Mesenchymal stem cell (in vitro differentiated cells and primary cell): ENCODE measurements at regions not wholly inside any gene's neighbourhood (a gene's known extent, or its start where the extent isn't known, plus 50 kb on each side); places are given as distances from the start of the nearest gene placed in this dataset.
"Not testable (repeated sequence)": the region's sequence is repeated elsewhere in the genome, so short reads cannot be mapped to it uniquely, and the experiment has no call there.

Experiments
- DNase-seq: peaks from one replicate; pipeline ENCODE4 v3.0.0-alpha.2; 2013
- H2AFZ ChIP-seq: one replicate; pipeline ENCODE4 v1.6.1; 2013; ENCODE audit warnings: low read depth, mild to moderate bottlenecking, control low read depth, inconsistent platforms, low read length, moderate library complexity
- H2AK5ac ChIP-seq: 2 replicates; pipeline ENCODE4 v1.6.1; 2013; ENCODE audit warnings: low read length, moderate library complexity, mild to moderate bottlenecking, inconsistent platforms; ENCODE audit not compliant: severe bottlenecking
- H2BK120ac ChIP-seq: one replicate; pipeline ENCODE4 v1.6.1; 2013; ENCODE audit warnings: low read depth, mild to moderate bottlenecking, inconsistent platforms, low read length, moderate library complexity
- H2BK12ac ChIP-seq, 2 experiments: one replicate each; pipeline ENCODE4 v1.6.1; 2013; ENCODE audit warnings: inconsistent platforms in 2 of 2, low read length in 2 of 2, mild to moderate bottlenecking in 2 of 2, moderate library complexity in 2 of 2, control low read depth in 1 of 2
- H2BK15ac ChIP-seq: one replicate; pipeline ENCODE4 v1.6.1; 2013; ENCODE audit warnings: mild to moderate bottlenecking, low read depth, inconsistent platforms; ENCODE audit not compliant: poor library complexity, severe bottlenecking
- H2BK5ac ChIP-seq: 2 replicates; pipeline ENCODE4 v1.6.1; 2013; ENCODE audit warnings: low read depth, mild to moderate bottlenecking, low read length, control low read depth, inconsistent platforms; ENCODE audit not compliant: poor library complexity, severe bottlenecking
- H3K14ac ChIP-seq, 2 experiments: one replicate each; pipeline ENCODE4 v1.6.1; 2013; ENCODE audit warnings: inconsistent platforms in 2 of 2, low read length in 2 of 2, control low read depth in 1 of 2, mild to moderate bottlenecking in 1 of 2, moderate library complexity in 1 of 2
- H3K18ac ChIP-seq, 2 experiments: one replicate each; pipeline ENCODE4 v1.6.1; 2013; ENCODE audit warnings: inconsistent platforms in 2 of 2, low read length in 2 of 2, control low read depth in 1 of 2, low read depth in 1 of 2, mild to moderate bottlenecking in 1 of 2
- H3K23ac ChIP-seq, 2 experiments: one replicate each; pipeline ENCODE4 v1.6.1; 2013; ENCODE audit warnings: inconsistent platforms in 2 of 2, low read length in 2 of 2, mild to moderate bottlenecking in 2 of 2, moderate library complexity in 2 of 2, control low read depth in 1 of 2
- H3K27ac ChIP-seq: 2 replicates; pipeline ENCODE4 v1.5.1; 2013; ENCODE audit warnings: mild to moderate bottlenecking, moderate library complexity, low read length, control low read depth, inconsistent platforms; ENCODE audit not compliant: poor library complexity, severe bottlenecking
- H3K27me3 ChIP-seq, 2 experiments: 2 replicates each; pipeline versions ENCODE4 v1.6.1 to v1.7.0; 2013; ENCODE audit warnings: low read length in 2 of 2, mild to moderate bottlenecking in 2 of 2, moderate library complexity in 2 of 2, control low read depth in 1 of 2, inconsistent platforms in 1 of 2; ENCODE audit not compliant: control insufficient read depth in 1 of 2, insufficient read depth in 1 of 2
- H3K36me3 ChIP-seq, 2 experiments: 2 replicates each; pipeline versions ENCODE4 v1.6.1 to v1.7.0; 2013; ENCODE audit warnings: low read length in 2 of 2, control low read depth in 1 of 2, inconsistent platforms in 1 of 2, low read depth in 1 of 2, mild to moderate bottlenecking in 1 of 2; ENCODE audit not compliant: insufficient read depth in 2 of 2, control insufficient read depth in 1 of 2
- H3K4ac ChIP-seq, 2 experiments: one replicate each; pipeline ENCODE4 v1.6.1; 2013; ENCODE audit warnings: inconsistent platforms in 2 of 2, low read length in 2 of 2, mild to moderate bottlenecking in 2 of 2, moderate library complexity in 2 of 2, control low read depth in 1 of 2, low read depth in 1 of 2
- H3K4me1 ChIP-seq: 2 replicates; pipeline ENCODE4 v1.6.1; 2013; ENCODE audit warnings: low read depth, low read length, control low read depth; ENCODE audit not compliant: control insufficient read depth, insufficient read depth
- H3K4me2 ChIP-seq: 2 replicates; pipeline ENCODE4 v1.6.1; 2013; ENCODE audit warnings: low read length, mild to moderate bottlenecking, inconsistent platforms; ENCODE audit not compliant: poor library complexity, severe bottlenecking
- H3K4me3 ChIP-seq, 2 experiments: 2 replicates each; pipeline versions ENCODE4 v1.5.1 to v1.7.0; 2013; ENCODE audit warnings: low read length in 2 of 2, mild to moderate bottlenecking in 2 of 2, control low read depth in 1 of 2, low read depth in 1 of 2; ENCODE audit not compliant: insufficient read depth in 1 of 2
- H3K79me1 ChIP-seq: replicated peaks from 2 replicates; pipeline ENCODE4 v1.6.1; 2013; ENCODE audit warnings: mild to moderate bottlenecking, control low read depth, low read length, inconsistent platforms; ENCODE audit not compliant: poor library complexity, severe bottlenecking
- H3K9ac ChIP-seq: 2 replicates; pipeline ENCODE4 v1.7.0; 2013; ENCODE audit warnings: mild to moderate bottlenecking, low read length, moderate library complexity
- H3K9me3 ChIP-seq: 2 replicates; pipeline ENCODE4 v1.7.0; 2013; ENCODE audit warnings: mild to moderate bottlenecking, low read length; ENCODE audit not compliant: control insufficient read depth
- H4K8ac ChIP-seq: one replicate; pipeline ENCODE4 v1.6.1; 2013; ENCODE audit warnings: inconsistent platforms, mild to moderate bottlenecking, low read length, moderate library complexity
- H4K91ac ChIP-seq: one replicate; pipeline ENCODE4 v1.6.1; 2013; ENCODE audit warnings: mild to moderate bottlenecking, low read length, inconsistent platforms
- WGBS: methylation state at CpG from one replicate; pipeline ENCODE4 v1.1.7; 2013; ENCODE audit warnings: mixed read lengths; 5-methylcytosine and 5-hydroxymethylcytosine counted together

DNA sequence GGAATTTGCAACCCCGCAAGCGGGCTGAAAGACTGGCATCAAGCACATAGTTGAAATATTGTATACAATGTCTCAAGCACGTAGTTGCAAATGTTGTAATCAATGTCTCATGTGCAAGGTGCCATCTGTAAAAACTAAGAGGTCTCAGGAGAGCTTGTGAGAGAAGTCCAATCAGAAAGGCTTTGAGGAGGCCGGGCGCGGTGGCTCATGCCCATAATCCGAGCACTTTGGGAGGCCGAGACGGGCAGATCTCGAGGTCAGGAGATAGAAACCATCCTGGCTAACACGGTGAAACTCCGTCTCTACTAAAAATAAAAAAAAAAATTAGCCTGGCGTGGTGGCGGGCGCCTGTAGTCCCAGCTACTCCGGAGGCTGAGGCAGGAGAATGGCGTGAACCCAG lies 1414.7 kb downstream of the BRD1 start:
- not testable (repeated sequence) for H2BK120ac ChIP-seq, H3K36me3 ChIP-seq, H4K8ac ChIP-seq, H3K4ac ChIP-seq, H2AFZ ChIP-seq, H4K91ac ChIP-seq, H3K9me3 ChIP-seq, H3K23ac ChIP-seq, H2BK15ac ChIP-seq, H3K79me1 ChIP-seq, H3K27ac ChIP-seq, H2AK5ac ChIP-seq, H3K4me2 ChIP-seq, DNase-seq, H2BK12ac ChIP-seq, H3K14ac ChIP-seq, H2BK5ac ChIP-seq, H3K18ac ChIP-seq, H3K4me3 ChIP-seq, H3K9ac ChIP-seq, H3K4me1 ChIP-seq
- peaks cover 0 to 18% of the 10 kb centered on the region in 2 experiments for H3K27me3 ChIP-seq
- WGBS: 84% methylated on average over 17 of the region's 17 CpGs

GRCh38 chr22:48410536-48410935 lies 1417.1 kb downstream of the BRD1 start:
- Histone ChIP-seq H2BK15ac (no peak overlapping the region), H3K9ac (no peak overlapping the region)

DNA sequence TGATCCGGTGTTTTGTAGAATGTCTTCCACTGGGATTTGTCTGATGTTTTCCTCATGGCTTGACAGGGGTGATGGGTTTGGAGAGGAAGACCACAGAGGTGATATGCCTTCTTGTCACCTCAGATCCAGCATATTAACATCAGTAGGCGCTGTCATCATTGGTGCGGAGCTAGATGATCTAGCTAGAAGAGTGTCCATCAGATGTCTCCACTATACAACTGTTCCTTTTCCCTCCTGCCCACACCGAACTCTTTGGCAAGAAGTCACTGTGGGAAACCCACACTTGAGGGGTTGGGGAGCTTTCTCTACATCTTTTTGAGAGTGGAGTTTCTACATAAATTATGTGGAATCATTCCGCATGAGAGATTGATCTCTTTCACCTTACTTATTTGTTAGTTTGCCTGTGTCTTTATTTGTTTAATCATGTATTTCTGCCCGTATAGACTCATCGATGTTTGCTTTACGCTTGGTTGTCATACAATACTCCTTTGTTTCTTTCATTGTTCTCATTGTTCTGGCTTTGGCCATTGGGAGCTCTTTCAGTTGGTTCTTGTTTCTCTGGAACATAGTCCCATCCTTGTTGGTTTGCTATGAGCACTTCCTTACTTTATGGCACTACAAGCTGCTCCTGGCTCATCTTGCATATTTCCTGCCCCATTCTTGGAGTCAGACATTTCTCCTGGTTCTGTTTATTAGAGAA lies 1420.3 kb downstream of the BRD1 start:
- Histone ChIP-seq H2BK5ac (no peak overlapping the region), H3K14ac (no peak overlapping the region), H2AFZ (no peak overlapping the region), H3K27me3 (peaks cover 0 to 15% of the 10 kb centered on the region in 2 experiments), H3K4me2 (peak overlapping the region; percentile 31), H3K9me3 (no peaks in the 10 kb centered on the region), H2BK120ac (no peak overlapping the region), H3K9ac (no peak overlapping the region), H3K23ac (no peak overlapping the region), H3K27ac (no peak overlapping the region), H3K36me3 (no peaks in the 10 kb centered on the region), H2AK5ac (no peak overlapping the region), H2BK12ac (no peak overlapping the region), H3K4ac (no peak overlapping the region), H4K8ac (no peak overlapping the region), H3K4me1 (no peaks in the 10 kb centered on the region), H3K4me3 (no peak overlapping the region), H3K18ac (no peak overlapping the region), H3K79me1 (no peaks in the 10 kb centered on the region), H4K91ac (no peak overlapping the region), H2BK15ac (no peak overlapping the region)
- 91% methylated on average over 6 of the region's 8 CpGs for WGBS
- no peak for DNase-seq

More at GRCh38 chr22:48410536-48410935, 1417.1 kb downstream of the BRD1 start:
- no peak overlapping the region for H3K4me3 ChIP-seq
- H2BK120ac ChIP-seq: no peak overlapping the region
- H2AK5ac ChIP-seq: no peak overlapping the region
- H3K79me1 ChIP-seq: no peaks in the 10 kb centered on the region
- no peak overlapping the region for H2AFZ ChIP-seq
- no peak overlapping the region for H2BK12ac ChIP-seq
- no peak overlapping the region for H3K4ac ChIP-seq
- H2BK5ac ChIP-seq: no peak overlapping the region
- no peak overlapping the region for H3K18ac ChIP-seq
- peaks cover 0 to 11% of the 10 kb centered on the region in 2 experiments for H3K27me3 ChIP-seq
- 78% methylated on average over 4 of the region's 5 CpGs for WGBS
- no peak overlapping the region for H3K27ac ChIP-seq
- H3K23ac ChIP-seq: no peak overlapping the region
- no peak overlapping the region for H3K4me2 ChIP-seq
- H4K91ac ChIP-seq: no peak overlapping the region
- DNase-seq: no peak
- H3K9me3 ChIP-seq: no peaks in the 10 kb centered on the region
- H3K36me3 ChIP-seq: no peaks in the 10 kb centered on the region
- H3K14ac ChIP-seq: no peak overlapping the region
- H4K8ac ChIP-seq: no peak overlapping the region
- H3K4me1 ChIP-seq: no peaks in the 10 kb centered on the region

DNA sequence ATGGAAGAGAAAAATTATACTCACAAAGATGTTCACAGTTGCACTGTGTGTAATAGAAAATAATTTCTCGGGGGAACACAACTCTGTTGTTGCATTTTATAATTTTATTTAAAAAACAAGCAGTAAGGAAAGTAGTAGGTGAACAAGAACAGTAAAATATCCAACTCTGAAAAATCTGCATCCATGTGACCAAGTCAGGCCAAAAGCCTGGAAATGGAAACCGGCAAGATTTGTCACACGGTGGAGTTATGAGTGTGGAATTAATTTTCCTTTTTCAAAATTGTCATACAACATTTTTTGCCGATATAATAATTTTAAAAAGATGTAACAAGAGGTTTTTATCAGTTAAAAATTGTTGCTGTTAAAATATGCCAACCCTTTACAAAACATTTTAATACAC lies 1421.5 kb downstream of the BRD1 start:
- H4K91ac ChIP-seq: no peak overlapping the region

More for the DNA sequence above, 1421.5 kb downstream of the BRD1 start:
- no peak overlapping the region for H3K4me3 ChIP-seq
- peaks cover 0 to 12% of the 10 kb centered on the region in 2 experiments for H3K27me3 ChIP-seq
- H2BK12ac ChIP-seq: no peak overlapping the region
- H3K79me1 ChIP-seq: no peaks in the 10 kb centered on the region
- no peak overlapping the region for H2BK120ac ChIP-seq
- H2AK5ac ChIP-seq: no peak overlapping the region
- no peaks in the 10 kb centered on the region for H3K36me3 ChIP-seq
- no peak overlapping the region for H3K9ac ChIP-seq
- H3K4me1 ChIP-seq: no peaks in the 10 kb centered on the region
- no peak overlapping the region for H4K8ac ChIP-seq
- 90% methylated on average over 2 of the region's 4 CpGs for WGBS
- H2BK5ac ChIP-seq: no peak overlapping the region
- H3K18ac ChIP-seq: no peak overlapping the region
- DNase-seq: no peak
- no peak overlapping the region for H3K27ac ChIP-seq
- H2BK15ac ChIP-seq: no peak overlapping the region
- H3K9me3 ChIP-seq: no peaks in the 10 kb centered on the region
- H2AFZ ChIP-seq: no peak overlapping the region
- H3K23ac ChIP-seq: no peak overlapping the region
- H3K14ac ChIP-seq: no peak overlapping the region
- H3K4me2 ChIP-seq: no peak overlapping the region
- H3K4ac ChIP-seq: no peak overlapping the region
